GM12872 (cell line): ENCODE measurements at regions not wholly inside any gene's neighbourhood (a gene's known extent, or its start where the extent isn't known, plus 50 kb on each side); places are given as distances from the start of the nearest gene placed in this dataset.

ENCODE experiments used
- CTCF ChIP-seq: IDR thresholded peaks from 3 replicates; pipeline ENCODE4 v1.5.1; 2011; ENCODE audit warnings: low read depth, mild to moderate bottlenecking, low read length, moderate library complexity; ENCODE audit not compliant: insufficient read depth

GRCh38 chr2:21277068-21278056, 153.6 kb downstream of the TDRD15 start:
- no peak for TF ChIP-seq CTCF

- no peak for TF ChIP-seq CTCF
Measured at GRCh38 chr2:21279525-21279924, 155.8 kb downstream of the TDRD15 start.

GRCh38 chr2:21280793-21281192, 157.0 kb downstream of the TDRD15 start:
- no peak for TF ChIP-seq CTCF

- TF ChIP-seq CTCF = no peak
Measured at GRCh38 chr2:21281384-21281783, 157.6 kb downstream of the TDRD15 start.

- TF ChIP-seq CTCF = no peak
Measured at GRCh38 chr2:21281791-21282514, 158.2 kb downstream of the TDRD15 start.

GRCh38 chr2:21282515-21282898, 158.7 kb downstream of the TDRD15 start:
- TF ChIP-seq CTCF = no peak

GRCh38 chr2:21288299-21288698, 164.5 kb downstream of the TDRD15 start:
- TF ChIP-seq CTCF = no peak
